WERI-Rb-1 (cell line): ENCODE measurements at regions not wholly inside any gene's neighbourhood (a gene's known extent, or its start where the extent isn't known, plus 50 kb on each side); places are given as distances from the start of the nearest gene placed in this dataset.

Source experiments
- DNase-seq: peaks from one replicate; pipeline ENCODE4 v3.0.0-alpha.2; 2020
- H3K27ac ChIP-seq: fragments of 250-450 bp; sonication (Bioruptor Pico); 2 replicates; pipeline ENCODE4 v1.5.1; 2020; ENCODE audit warnings: mild to moderate bottlenecking, moderate library complexity
- H3K27me3 ChIP-seq: fragments of 250-450 bp; sonication (Bioruptor Pico); 2 replicates; pipeline ENCODE4 v1.5.1; 2021; ENCODE audit warnings: mild to moderate bottlenecking, low read depth, moderate library complexity; ENCODE audit not compliant: insufficient read depth, severe bottlenecking
- H3K36me3 ChIP-seq: fragments of 250-450 bp; sonication (Bioruptor Pico); 2 replicates; pipeline ENCODE4 v1.5.1; 2020; ENCODE audit warnings: mild to moderate bottlenecking, moderate library complexity
- H3K4me3 ChIP-seq: 2 replicates; pipeline ENCODE4 v1.5.1; 2011; ENCODE audit warnings: low read depth, mild to moderate bottlenecking, control low read depth, low read length
- H3K9me3 ChIP-seq: fragments of 250-450 bp; sonication (Bioruptor Pico); 2 replicates; pipeline ENCODE4 v1.5.1; 2021; ENCODE audit warnings: mild to moderate bottlenecking, moderate library complexity; ENCODE audit not compliant: severe bottlenecking
- CTCF ChIP-seq: IDR thresholded peaks from 2 replicates; pipeline ENCODE4 v1.5.1; 2011; ENCODE audit warnings: low read depth, mild to moderate bottlenecking, control low read depth, inconsistent platforms, low read length

DNA sequence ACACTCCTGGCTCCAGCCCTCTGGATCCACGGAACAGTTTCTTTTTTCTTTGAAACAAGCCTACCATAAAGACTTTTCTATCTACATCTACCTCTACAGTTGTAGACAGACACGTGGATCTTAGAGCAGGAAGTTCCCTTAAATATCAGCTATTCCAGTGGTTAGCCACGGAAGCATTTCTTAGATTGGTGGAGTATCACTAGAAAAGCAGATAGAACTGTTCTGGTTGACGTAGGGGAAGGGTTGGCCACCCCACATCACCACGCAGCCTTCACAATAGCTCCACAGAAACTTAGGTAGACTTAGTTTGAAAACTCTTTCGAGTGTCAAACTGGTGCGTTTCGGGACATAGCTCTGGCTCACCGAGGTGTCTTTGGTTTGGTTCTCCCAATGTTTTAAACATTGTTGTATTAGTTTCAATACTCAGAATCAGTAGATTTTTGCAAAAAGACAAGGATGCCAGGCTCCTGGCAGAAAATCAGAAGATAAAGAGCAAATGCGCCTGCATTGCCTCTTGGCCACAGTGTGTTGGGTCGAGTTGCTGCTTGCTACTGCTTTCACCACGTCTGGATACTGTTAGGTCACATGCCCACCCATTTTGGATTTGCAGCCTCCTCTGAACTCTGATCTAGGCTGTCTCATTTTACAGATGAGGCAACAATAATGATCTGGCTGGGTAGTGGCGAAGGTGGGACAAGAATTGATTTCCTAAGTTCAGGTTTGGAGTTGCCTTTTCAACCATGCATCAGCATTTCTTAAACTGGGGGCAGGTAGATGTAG, 71.5 kb upstream of the DTNBP1 start:
- no peaks in the 10 kb centered on the region for H3K36me3 ChIP-seq
- TF ChIP-seq CTCF: no peak

GRCh38 chr6:15730922-15731321, 68.1 kb upstream of the DTNBP1 start:
- Histone ChIP-seq H3K27ac (no peak overlapping the region), H3K36me3 (no peaks in the 10 kb centered on the region), H3K27me3 (no peaks in the 10 kb centered on the region)

More for the DNA sequence above, 71.5 kb upstream of the DTNBP1 start:
- H3K27ac ChIP-seq: no peak overlapping the region
- DNase-seq: no peak
- no peaks in the 10 kb centered on the region for H3K27me3 ChIP-seq
- no peaks in the 10 kb centered on the region for H3K9me3 ChIP-seq
- H3K4me3 ChIP-seq: no peak overlapping the region

GRCh38 chr6:15730442-15730841, 67.6 kb upstream of the DTNBP1 start:
- TF ChIP-seq CTCF: no peak
- no peak for DNase-seq

More at GRCh38 chr6:15730922-15731321, 68.1 kb upstream of the DTNBP1 start:
- no peak for TF ChIP-seq CTCF
- no peak overlapping the region for H3K4me3 ChIP-seq
- no peaks in the 10 kb centered on the region for H3K9me3 ChIP-seq
- DNase-seq: no peak

DNA sequence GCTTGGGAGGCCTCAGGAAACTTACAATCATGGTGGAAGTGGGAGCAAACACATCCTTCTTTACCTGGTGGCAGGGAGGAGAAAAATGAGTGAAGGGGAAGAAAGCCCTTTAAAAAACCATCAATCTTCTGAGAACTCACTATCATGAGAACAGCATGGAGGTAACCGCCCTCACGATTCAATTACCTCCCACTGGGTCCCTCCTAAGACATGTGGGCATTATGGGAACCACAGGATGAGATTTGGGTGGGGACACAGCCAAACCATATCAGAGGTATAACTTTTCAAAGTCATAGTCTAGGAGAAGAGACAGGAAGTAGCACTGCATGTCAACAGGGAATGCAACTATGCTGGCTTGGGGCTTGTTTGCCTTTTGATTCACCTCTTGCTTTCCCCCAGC, 59.9 kb upstream of the DTNBP1 start:
- Histone ChIP-seq H3K36me3 (no peaks in the 10 kb centered on the region), H3K27me3 (no peaks in the 10 kb centered on the region), H3K4me3 (no peak overlapping the region), H3K27ac (no peak overlapping the region), H3K9me3 (no peaks in the 10 kb centered on the region)
- no peak for TF ChIP-seq CTCF
- DNase-seq: no peak

More at GRCh38 chr6:15730442-15730841, 67.6 kb upstream of the DTNBP1 start:
- H3K27me3 ChIP-seq: no peaks in the 10 kb centered on the region
- no peaks in the 10 kb centered on the region for H3K36me3 ChIP-seq
- H3K4me3 ChIP-seq: no peak overlapping the region
- H3K27ac ChIP-seq: no peak overlapping the region
- H3K9me3 ChIP-seq: no peaks in the 10 kb centered on the region

DNA sequence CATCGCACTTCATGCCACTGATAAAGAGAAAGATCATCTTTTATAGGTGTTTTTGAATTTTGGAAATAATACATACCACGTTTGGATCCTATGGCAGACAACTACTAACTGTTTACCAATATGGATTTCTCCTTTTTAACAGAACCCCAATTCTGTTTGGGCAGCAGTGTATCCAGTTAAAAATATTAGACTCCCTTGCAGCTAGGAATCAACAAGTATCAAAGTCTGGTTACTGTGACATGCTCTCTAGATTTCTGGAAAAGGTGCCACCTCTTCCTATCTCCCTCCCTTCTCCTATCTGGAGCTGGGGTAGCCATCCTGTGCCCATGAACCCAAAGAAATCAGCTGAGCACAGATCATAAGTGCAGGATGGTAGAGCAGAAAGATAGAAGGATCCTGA, 54.1 kb upstream of the DTNBP1 start:
- TF ChIP-seq CTCF: no peak
- H3K36me3 ChIP-seq: no peaks in the 10 kb centered on the region
- no peak overlapping the region for H3K27ac ChIP-seq
- no peak overlapping the region for H3K4me3 ChIP-seq
- H3K9me3 ChIP-seq: peaks cover 11% of the 10 kb centered on the region
- no peaks in the 10 kb centered on the region for H3K27me3 ChIP-seq
- no peak for DNase-seq

DNA sequence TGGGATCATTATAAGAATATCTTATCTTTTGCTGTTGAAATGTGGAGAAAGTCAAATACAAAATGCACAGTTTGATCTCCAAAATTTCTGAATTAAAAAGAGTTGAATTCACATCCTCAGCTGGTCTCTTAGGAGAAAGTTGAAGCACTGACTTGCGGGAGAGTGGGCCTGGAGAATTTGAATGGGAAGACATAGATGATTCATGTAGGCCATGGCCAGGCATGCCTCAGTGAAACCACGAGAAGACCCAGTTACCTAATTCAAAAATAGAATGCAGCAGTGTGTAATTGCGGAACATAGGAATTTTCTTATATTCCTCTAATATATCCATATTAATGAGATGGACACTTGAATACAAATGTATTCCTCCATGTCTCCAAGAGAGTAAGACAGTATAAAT, 53.0 kb upstream of the DTNBP1 start:
- TF ChIP-seq CTCF: no peak
- Histone ChIP-seq H3K9me3 (peaks cover 11% of the 10 kb centered on the region), H3K36me3 (no peaks in the 10 kb centered on the region), H3K4me3 (no peak overlapping the region), H3K27me3 (no peaks in the 10 kb centered on the region), H3K27ac (no peak overlapping the region)
- DNase-seq: no peak
